ENCODE measurements at regions not wholly inside any gene's neighbourhood (a gene's known extent, or its start where the extent isn't known, plus 50 kb on each side); places are given as distances from the start of the nearest gene placed in this dataset.
"Not testable (repeated sequence)": the region's sequence is repeated elsewhere in the genome, so short reads cannot be mapped to it uniquely, and the experiment has no call there.

GRCh38 chr19:23464349-23464748, 69.1 kb upstream of the ZNF91 start:
- not testable (repeated sequence) for DNase-seq

- no peak for DNase-seq
These were observed 65.8 kb upstream of the ZNF91 start for GRCh38 chr19:23461120-23461519.

- no peak for DNase-seq
These were observed 65.4 kb upstream of the ZNF91 start for GRCh38 chr19:23460656-23461055.

Data from NCI-H2029 (cell line).